Endothelial cell of umbilical vein (primary cell): ENCODE measurements at regions not wholly inside any gene's neighbourhood (a gene's known extent, or its start where the extent isn't known, plus 50 kb on each side); places are given as distances from the start of the nearest gene placed in this dataset.

Experiments used
- BruUV-seq: library from RNA; stranded (reverse); fragments of 400-500 nt; replicated peaks from 2 replicates; lab custom pipeline; 2021; lab: Mats Ljungman, UMichigan
- CTCF ChIA-PET: fragments of 300-600, 350-600 bp; sonication (Branson Sonifier 250); formaldehyde crosslinking; loops from one replicate; lab custom pipeline; 2021; ENCODE audit warnings: antibody characterized with exemption, inconsistent platforms; lab: Charles Lee
- POLR2A ChIA-PET: fragments of 300-600, 350-600 bp; sonication (Branson Sonifier 250); formaldehyde crosslinking; loops from one replicate; lab custom pipeline; 2021; ENCODE audit warnings: antibody characterized with exemption, inconsistent platforms; lab: Charles Lee
- DNase-seq: peaks from one replicate; pipeline ENCODE4 v3.0.0-alpha.2; 2011; ENCODE audit warnings: low read depth, low spot score
- FAIRE-seq: peaks from 2 replicates; lab custom pipeline; 2011; peaks lifted over from hg19 to GRCh38; lab: Jason Lieb, UNC
- H2AFZ ChIP-seq: 2 replicates; pipeline ENCODE4 v1.6.0; 2012; ENCODE audit warnings: low read depth, low read length, control low read depth, inconsistent platforms
- H3K27ac ChIP-seq: 2 replicates; pipeline ENCODE4 v1.5.1; 2011; ENCODE audit warnings: low read depth, mild to moderate bottlenecking, control low read depth, low read length, moderate library complexity; ENCODE audit not compliant: insufficient read depth
- H3K27me3 ChIP-seq, 2 experiments: 2 replicates each; pipeline versions ENCODE4 v1.6.0 to v1.6.1; 2011; ENCODE audit warnings: low read length in 2 of 2, mixed read lengths in 1 of 2; ENCODE audit not compliant: control insufficient read depth in 2 of 2, insufficient read depth in 2 of 2
- H3K36me3 ChIP-seq, 2 experiments: 2 replicates in 1 of 2; 3 replicates in 1 of 2; pipeline ENCODE4 v1.5.1; 2011; ENCODE audit warnings: low read length in 2 of 2, mild to moderate bottlenecking in 1 of 2, moderate library complexity in 1 of 2; ENCODE audit not compliant: control insufficient read depth in 2 of 2, insufficient read depth in 2 of 2; ENCODE audit errors: extremely low read depth in 1 of 2
- H3K4me1 ChIP-seq: 3 replicates; pipeline ENCODE4 v1.5.1; 2011; ENCODE audit warnings: mild to moderate bottlenecking, low read length; ENCODE audit not compliant: control insufficient read depth, insufficient read depth; ENCODE audit errors: extremely low read depth
- H3K4me2 ChIP-seq: 2 replicates; pipeline ENCODE4 v1.6.1; 2011; ENCODE audit warnings: low read length, control low read depth, mixed read lengths; ENCODE audit not compliant: insufficient read depth
- H3K4me3 ChIP-seq, 3 experiments: fragments of 200-600 bp in 1 of 3; sonication (generic), shearing (Covaris generic) in 1 of 3; replicated peaks in 1 of 3; 2 replicates each; pipeline ENCODE4 v1.5.1; 2011 to 2016; ENCODE audit warnings: control low read depth in 3 of 3, low read length in 3 of 3, mild to moderate bottlenecking in 2 of 3, inconsistent platforms in 1 of 3, low read depth in 1 of 3, moderate library complexity in 1 of 3; ENCODE audit not compliant: insufficient read depth in 1 of 3
- H3K79me2 ChIP-seq: 2 replicates; pipeline ENCODE4 v1.6.0; 2012; ENCODE audit warnings: low read length, inconsistent platforms; ENCODE audit not compliant: control insufficient read depth, insufficient read depth
- H3K9ac ChIP-seq: replicated peaks from 2 replicates; pipeline ENCODE3; 2011; ENCODE audit warnings: low read length, control low read depth; ENCODE audit not compliant: insufficient read depth; ENCODE audit errors: extremely low read depth
- H3K9me1 ChIP-seq: replicated peaks from 3 replicates; pipeline ENCODE4 v1.6.0; 2011; ENCODE audit warnings: mild to moderate bottlenecking, low read length; ENCODE audit not compliant: control insufficient read depth, insufficient read depth; ENCODE audit errors: extremely low read depth
- H3K9me3 ChIP-seq: replicated peaks from 2 replicates; pipeline ENCODE4 v1.5.1; 2012; ENCODE audit warnings: low read length, inconsistent platforms; ENCODE audit not compliant: control insufficient read depth, insufficient read depth
- H4K20me1 ChIP-seq: replicated peaks from 2 replicates; pipeline ENCODE3; 2011; ENCODE audit warnings: mild to moderate bottlenecking, low read length; ENCODE audit not compliant: control insufficient read depth, insufficient read depth; ENCODE audit errors: extremely low read depth
- CTCF ChIP-seq, 2 donors: IDR thresholded peaks; 1 replicate in 1 of 2; 2 replicates in 1 of 2; pipeline ENCODE4 v1.5.1; 2011; ENCODE audit warnings: low read length in 2 of 2, mild to moderate bottlenecking in 2 of 2, moderate library complexity in 2 of 2, control low read depth in 1 of 2, inconsistent platforms in 1 of 2, low read depth in 1 of 2; ENCODE audit not compliant: insufficient read depth in 1 of 2; ENCODE audit errors: extremely low read depth in 1 of 2
- EZH2 ChIP-seq: IDR thresholded peaks from 2 replicates; pipeline ENCODE4 v1.6.1; 2012; ENCODE audit warnings: borderline replicate concordance, low read depth, mild to moderate bottlenecking, moderate library complexity, low read length, inconsistent platforms; ENCODE audit not compliant: severe bottlenecking
- FOS ChIP-seq: IDR thresholded peaks from 2 replicates; pipeline ENCODE4 v1.6.1; 2011; ENCODE audit warnings: mild to moderate bottlenecking, low read length, moderate library complexity, borderline replicate concordance; ENCODE audit not compliant: insufficient read depth
- GATA2 ChIP-seq: IDR thresholded peaks from 2 replicates; pipeline ENCODE4 v1.7.0; 2011; ENCODE audit warnings: low read depth, mild to moderate bottlenecking, moderate library complexity, mixed read lengths, low read length; ENCODE audit not compliant: insufficient read length, insufficient read depth
- JUN ChIP-seq: IDR thresholded peaks from 2 replicates; pipeline ENCODE4 v1.6.1; 2011; ENCODE audit warnings: borderline replicate concordance, low read depth; ENCODE audit not compliant: insufficient read length, insufficient read depth
- MYC ChIP-seq: IDR thresholded peaks from one replicate; pipeline ENCODE4 v1.6.1; 2011; ENCODE audit warnings: mild to moderate bottlenecking, low read depth, low read length
- POLR2A ChIP-seq: IDR thresholded peaks from 2 replicates; pipeline ENCODE4 v1.6.1; 2012; ENCODE audit warnings: low read depth, mild to moderate bottlenecking, control low read depth, low read length
- POLR2AphosphoS5 ChIP-seq: IDR thresholded peaks from 2 replicates; pipeline ENCODE4 v1.6.1; 2012; ENCODE audit warnings: low read depth, mild to moderate bottlenecking, control low read depth, low read length, moderate library complexity; ENCODE audit not compliant: insufficient read depth
- dilution Hi-C: fragments of 300-500 bp; cut with MboI; formaldehyde crosslinking; loops from one replicate; pipeline ENCODE4 v1.15.0; 2019; ENCODE audit warnings: low sequenced_read_pairs; ENCODE audit not compliant: extremely low pct_ligation_motif_present
- intact Hi-C: fragments of 100-400 bp; cut with micrococcal nuclease; formaldehyde crosslinking; loops from one replicate; pipeline ENCODE4 v1.10.0; 2022

GRCh38 chr1:187617776-187618175 is 789.0 kb downstream of the PLA2G4A start:
- Histone ChIP-seq H2AFZ (no peak overlapping the region), H4K20me1 (no peaks in the 10 kb centered on the region), H3K9ac (no peak overlapping the region), H3K9me3 (no peaks in the 10 kb centered on the region), H3K79me2 (no peaks in the 10 kb centered on the region), H3K4me3 (no peak overlapping the region), H3K36me3 (no peaks in the 10 kb centered on the region), H3K4me1 (no peaks in the 10 kb centered on the region), H3K4me2 (no peak overlapping the region), H3K27me3 (no peaks in the 10 kb centered on the region), H3K27ac (no peak overlapping the region), H3K9me1 (no peaks in the 10 kb centered on the region)
- no peak for TF ChIP-seq POLR2AphosphoS5
- TF ChIP-seq FOS, result no peak
- TF ChIP-seq GATA2, result no peak
- no peak for TF ChIP-seq JUN
- no peak for TF ChIP-seq POLR2A
- TF ChIP-seq CTCF (IDR thresholded peaks at IDR 0.05; ENCODE audit: extremely low read depth in 1 of 2, insufficient read depth in 1 of 2, low read depth in 1 of 2, low read length in 2 of 2), result no peak
- TF ChIP-seq MYC, result no peak
- TF ChIP-seq EZH2, result no peak
- ChIA-PET CTCF (interaction anchor here (1.4 kb wide), 2 partner anchors 10 to 12 kb away, joined by 3 read pairs; no protein-coding TSS in a partner anchor), POLR2A (no interaction called here)
- dilution Hi-C loops (no loop called here), intact Hi-C loops (no loop called here)
- BruUV-seq, result no TSS peak
- FAIRE-seq, result no peak
- no peak for DNase-seq
